GM13976 (cell line): ENCODE measurements at regions not wholly inside any gene's neighbourhood (a gene's known extent, or its start where the extent isn't known, plus 50 kb on each side); places are given as distances from the start of the nearest gene placed in this dataset.

Source experiments
- DNase-seq: peaks from one replicate; pipeline ENCODE4 v3.0.0; 2012; ENCODE audit warnings: low spot score
- in situ Hi-C: fragments of 300-500 bp; cut with MboI; formaldehyde crosslinking; loops from one replicate; pipeline ENCODE4 v1.12.0; 2022; ENCODE audit warnings: low sequenced_read_pairs, mixed read lengths, inconsistent platforms; ENCODE audit not compliant: unreplicated experiment
- TF ChIP-seq, protein P1 (sequence below): IDR thresholded peaks from 2 replicates; pipeline ENCODE4 v1.5.1; 2012; ENCODE audit warnings: borderline replicate concordance, mild to moderate bottlenecking; ENCODE audit not compliant: insufficient read depth; ENCODE audit errors: extremely low read depth, missing control alignments, control extremely low read depth

DNA sequence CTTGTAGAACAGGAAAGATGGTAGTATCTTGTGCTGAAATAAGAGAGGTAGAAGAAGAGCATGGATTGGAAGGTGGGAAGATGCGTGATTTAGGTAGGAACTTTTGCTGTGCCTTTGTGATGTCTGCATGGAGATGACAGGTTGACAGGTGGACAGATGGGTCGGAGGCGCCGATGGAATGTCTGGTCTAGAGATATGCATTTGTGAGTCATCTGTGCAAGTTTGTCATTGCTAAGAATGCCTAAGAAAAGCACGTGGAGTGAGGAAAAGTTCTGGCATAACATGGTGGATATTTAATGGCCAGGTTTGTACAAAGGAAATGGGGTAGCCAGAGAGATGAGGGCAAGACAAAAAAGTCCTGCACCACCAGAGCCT is 76.0 kb upstream of the ARMC3 start:
- TF ChIP-seq, protein P1, sequence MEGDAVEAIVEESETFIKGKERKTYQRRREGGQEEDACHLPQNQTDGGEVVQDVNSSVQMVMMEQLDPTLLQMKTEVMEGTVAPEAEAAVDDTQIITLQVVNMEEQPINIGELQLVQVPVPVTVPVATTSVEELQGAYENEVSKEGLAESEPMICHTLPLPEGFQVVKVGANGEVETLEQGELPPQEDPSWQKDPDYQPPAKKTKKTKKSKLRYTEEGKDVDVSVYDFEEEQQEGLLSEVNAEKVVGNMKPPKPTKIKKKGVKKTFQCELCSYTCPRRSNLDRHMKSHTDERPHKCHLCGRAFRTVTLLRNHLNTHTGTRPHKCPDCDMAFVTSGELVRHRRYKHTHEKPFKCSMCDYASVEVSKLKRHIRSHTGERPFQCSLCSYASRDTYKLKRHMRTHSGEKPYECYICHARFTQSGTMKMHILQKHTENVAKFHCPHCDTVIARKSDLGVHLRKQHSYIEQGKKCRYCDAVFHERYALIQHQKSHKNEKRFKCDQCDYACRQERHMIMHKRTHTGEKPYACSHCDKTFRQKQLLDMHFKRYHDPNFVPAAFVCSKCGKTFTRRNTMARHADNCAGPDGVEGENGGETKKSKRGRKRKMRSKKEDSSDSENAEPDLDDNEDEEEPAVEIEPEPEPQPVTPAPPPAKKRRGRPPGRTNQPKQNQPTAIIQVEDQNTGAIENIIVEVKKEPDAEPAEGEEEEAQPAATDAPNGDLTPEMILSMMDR = no peak
- no peak for DNase-seq
- in situ Hi-C loops = no loop called here

DNA sequence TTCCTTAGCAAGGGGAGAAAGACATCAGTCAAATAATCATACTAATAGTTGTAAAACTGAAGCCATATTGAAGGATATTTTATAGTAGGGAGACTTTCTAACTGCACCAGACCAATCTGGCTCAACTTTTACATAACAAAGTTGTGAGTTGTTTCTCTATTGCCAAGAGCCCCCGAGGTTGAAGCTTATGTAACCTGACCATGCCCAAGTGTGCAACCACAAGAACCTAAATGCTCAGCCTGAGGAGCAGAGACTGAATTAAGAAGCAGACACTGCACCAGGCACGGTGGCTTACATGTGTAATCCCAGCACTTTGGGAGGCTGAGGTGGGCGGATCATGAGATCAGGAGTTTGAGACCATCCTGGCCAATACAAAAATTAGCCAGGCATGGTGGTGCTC is 77.3 kb upstream of the ARMC3 start:
- DNase-seq = no peak
- in situ Hi-C loops = no loop called here
- TF ChIP-seq, protein P1 = no peak

DNA sequence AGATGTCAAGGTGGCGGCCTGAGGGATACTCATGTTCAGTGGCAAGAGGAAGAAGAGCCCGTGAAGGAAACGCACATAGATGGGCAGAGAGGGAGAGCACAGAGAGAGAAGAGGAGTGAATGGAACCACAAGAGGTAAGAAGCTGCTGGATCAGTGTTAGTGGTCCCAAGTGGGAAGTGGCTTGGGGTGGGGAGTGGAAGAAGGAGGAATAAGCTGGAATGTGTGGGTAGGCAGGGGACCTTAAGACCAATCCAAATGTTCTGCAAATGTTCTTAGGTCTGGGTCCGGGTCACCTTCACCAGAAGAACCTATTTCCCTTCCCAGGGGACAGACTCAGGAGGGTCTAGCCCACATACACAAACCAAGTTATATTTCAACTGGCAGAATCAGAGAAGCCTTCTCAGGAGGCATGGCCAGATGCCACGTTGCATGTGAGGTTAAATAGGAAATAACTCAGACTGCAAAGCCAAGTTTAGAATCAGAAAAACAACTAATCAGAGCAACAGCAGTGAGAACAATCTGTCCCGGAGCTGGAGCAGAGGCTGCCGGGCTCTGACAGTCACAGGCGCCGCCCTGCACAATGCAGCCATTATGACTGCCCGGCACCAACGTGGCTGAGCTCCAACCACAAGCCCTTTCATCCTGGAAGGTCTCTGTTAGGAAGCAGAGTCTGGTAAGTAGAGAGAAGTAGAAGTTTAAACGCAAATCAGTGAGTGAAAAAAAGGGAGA is 78.6 kb upstream of the ARMC3 start:
- in situ Hi-C loops = no loop called here
- DNase-seq = no peak
- TF ChIP-seq, protein P1 = no peak

GRCh38 chr10:22848509-22848908 is 79.3 kb upstream of the ARMC3 start:
- in situ Hi-C loops = no loop called here
- no peak for DNase-seq
- TF ChIP-seq, protein P1 = no peak

DNA sequence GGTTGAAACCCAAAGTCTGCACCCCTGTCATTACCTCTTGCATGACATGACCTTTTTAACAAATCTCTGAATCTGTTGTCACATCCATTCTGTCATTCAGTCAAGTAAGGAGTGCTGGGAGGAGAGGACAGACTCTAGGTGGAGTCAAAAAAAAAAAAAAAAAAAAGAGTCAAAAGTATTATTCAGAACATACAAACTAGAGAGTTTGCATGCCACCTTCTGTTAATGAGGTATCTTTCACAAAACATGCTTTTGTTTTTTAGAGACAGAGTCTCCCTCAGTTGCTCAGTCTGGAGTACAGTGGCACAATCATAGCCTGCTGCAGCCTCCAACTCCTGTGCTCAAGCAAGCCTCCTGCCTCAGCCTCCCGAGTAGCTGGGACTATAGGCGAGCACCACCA is 81.6 kb upstream of the ARMC3 start:
- no peak for DNase-seq
- in situ Hi-C loops = no loop called here
- TF ChIP-seq, protein P1 = no peak

DNA sequence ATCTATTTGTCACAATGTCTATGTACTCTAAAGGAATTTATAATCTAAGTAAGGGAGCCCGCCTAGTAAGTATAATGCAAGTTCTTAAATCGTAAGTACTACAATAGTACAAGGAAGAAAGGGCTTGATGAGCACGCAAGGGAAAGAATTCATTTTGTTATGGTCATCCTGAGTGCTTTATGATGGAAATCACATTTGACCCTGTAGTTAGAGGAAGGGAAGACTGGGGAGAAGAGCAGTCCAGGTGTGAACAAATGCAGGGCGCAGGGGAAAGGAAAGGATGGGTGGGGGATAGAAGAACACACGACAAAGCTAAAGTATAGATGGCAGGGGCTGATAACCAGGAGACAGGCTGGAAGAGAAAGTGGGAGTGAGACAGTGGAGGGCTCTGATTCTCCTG is 88.2 kb upstream of the ARMC3 start:
- in situ Hi-C loops = no loop called here
- TF ChIP-seq, protein P1 = no peak

More for the DNA sequence above, 88.2 kb upstream of the ARMC3 start:
- no peak for DNase-seq
